ENCODE measurements at regions not wholly inside any gene's neighbourhood (a gene's known extent, or its start where the extent isn't known, plus 50 kb on each side); places are given as distances from the start of the nearest gene placed in this dataset.

DNA sequence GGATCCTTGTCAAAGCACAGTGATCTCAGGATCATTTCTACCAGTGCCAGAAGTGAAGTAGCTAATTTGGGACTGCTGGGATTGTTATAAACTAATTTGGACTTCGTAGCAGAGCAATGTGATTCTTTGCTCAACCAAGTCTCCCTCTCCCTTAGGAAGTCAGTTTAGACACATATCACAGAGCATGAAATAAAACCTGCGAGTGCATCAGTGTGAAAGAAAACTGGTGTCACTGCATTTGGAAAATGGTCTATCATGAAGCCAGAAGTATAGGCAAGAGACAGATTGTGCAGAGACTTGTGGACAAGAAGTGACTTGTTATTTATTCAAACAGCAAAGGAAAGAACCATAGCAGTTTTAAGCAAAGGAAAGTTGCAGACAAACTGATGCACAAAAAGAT, 560.5 kb upstream of the NRG3 start:
- DNase-seq (ENCODE audit: low read depth, low spot score) (no peak), ATAC-seq (no peak), FAIRE-seq (no peak)
- H3K4me3 ChIP-seq: no peak overlapping the region
- no peaks in the 10 kb centered on the region for H3K9me3 ChIP-seq (replicated peaks; ENCODE audit: control insufficient read depth, insufficient read depth, low read length)
- intact Hi-C loops (cut with micrococcal nuclease; ENCODE audit: unreplicated experiment) (no loop called here), in situ Hi-C loops (cut with MboI) (no loop called here)
- H3K36me3 ChIP-seq (ENCODE audit: control insufficient read depth in 2 of 2, insufficient read depth in 2 of 2, low read length in 1 of 2): no peaks in the 10 kb centered on the region
- no peaks in the 10 kb centered on the region for H4K20me1 ChIP-seq (ENCODE audit: control insufficient read depth, insufficient read depth)
- H3K4me1 ChIP-seq (ENCODE audit: control insufficient read depth, insufficient read depth, low read length): no peaks in the 10 kb centered on the region
- no peaks in the 10 kb centered on the region for H3K79me2 ChIP-seq (ENCODE audit: control insufficient read depth, insufficient read depth, low read length)
- ChIA-PET RAD21 (ENCODE audit: unreplicated experiment) (no interaction called here), SMC1A (ENCODE audit: uncharacterized antibody, unreplicated experiment) (no interaction called here), POLR2A (no interaction called here), CTCF (no interaction called here)
- H3K27me3 ChIP-seq (replicated peaks in 1 of 2; ENCODE audit: control insufficient read depth in 2 of 2, insufficient read depth in 2 of 2, low read length in 1 of 2): no peaks in the 10 kb centered on the region
- TF ChIP-seq SIN3A (IDR thresholded peaks at IDR 0.05; ENCODE audit: low read depth, low read length) (no peak), TCF7 (IDR thresholded peaks at IDR 0.05; ENCODE audit: borderline replicate concordance) (no peak), ZNF217 (IDR thresholded peaks at IDR 0.05) (no peak), ZNF24 (IDR thresholded peaks at IDR 0.05) (no peak), HCFC1 (IDR thresholded peaks at IDR 0.05; ENCODE audit: low read length) (no peak), NFYB (IDR thresholded peaks at IDR 0.05; ENCODE audit: insufficient read depth, low read depth, low read length) (no peak)
- no peak overlapping the region for H2AFZ ChIP-seq (ENCODE audit: control insufficient read depth, low read depth, low read length)
- H3K9ac ChIP-seq (ENCODE audit: control insufficient read depth, insufficient read depth, low read length): no peak overlapping the region
- H3K4me2 ChIP-seq (ENCODE audit: control insufficient read depth, insufficient read depth): no peak overlapping the region
- BruUV-seq (replicated peaks): no TSS peak
- 0% methylated on average over 2 of the region's 2 CpGs for WGBS (ENCODE audit: insufficient coverage, insufficient replicate concordance, low lambda C conversion rate, missing lambda C conversion rate)
- H3K27ac ChIP-seq (ENCODE audit: control insufficient read depth, insufficient read depth): no peak overlapping the region

DNA sequence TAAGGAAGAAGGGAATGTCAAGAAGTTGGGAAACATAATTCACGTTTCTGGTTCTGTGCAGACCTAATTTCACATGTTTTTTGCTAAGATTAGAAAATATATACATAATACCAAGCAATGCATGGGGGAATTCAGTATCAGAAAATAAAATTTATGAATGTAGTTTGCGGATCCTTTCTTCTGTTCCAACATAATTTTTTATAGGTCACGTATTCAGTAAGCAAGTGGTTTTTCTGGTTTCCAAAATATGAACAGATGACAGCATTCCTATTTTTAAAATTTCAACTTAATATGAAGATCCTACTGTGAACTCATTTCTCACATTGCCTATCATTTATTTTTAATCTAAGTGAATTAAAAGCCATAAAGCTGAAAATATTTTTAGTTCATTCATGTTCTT, 560.0 kb upstream of the NRG3 start:
- ChIA-PET RAD21 (ENCODE audit: unreplicated experiment) (no interaction called here), POLR2A (no interaction called here), SMC1A (ENCODE audit: uncharacterized antibody, unreplicated experiment) (no interaction called here), CTCF (no interaction called here)
- Histone ChIP-seq H3K4me3 (no peak overlapping the region), H3K9ac (ENCODE audit: control insufficient read depth, insufficient read depth, low read length) (no peak overlapping the region), H3K4me2 (ENCODE audit: control insufficient read depth, insufficient read depth) (no peak overlapping the region), H3K27ac (ENCODE audit: control insufficient read depth, insufficient read depth) (no peak overlapping the region), H3K27me3 (replicated peaks in 1 of 2; ENCODE audit: control insufficient read depth in 2 of 2, insufficient read depth in 2 of 2, low read length in 1 of 2) (no peaks in the 10 kb centered on the region), H3K4me1 (ENCODE audit: control insufficient read depth, insufficient read depth, low read length) (no peaks in the 10 kb centered on the region), H2AFZ (ENCODE audit: control insufficient read depth, low read depth, low read length) (no peak overlapping the region), H3K9me3 (replicated peaks; ENCODE audit: control insufficient read depth, insufficient read depth, low read length) (no peaks in the 10 kb centered on the region), H3K79me2 (ENCODE audit: control insufficient read depth, insufficient read depth, low read length) (no peaks in the 10 kb centered on the region), H4K20me1 (ENCODE audit: control insufficient read depth, insufficient read depth) (no peaks in the 10 kb centered on the region), H3K36me3 (ENCODE audit: control insufficient read depth in 2 of 2, insufficient read depth in 2 of 2, low read length in 1 of 2) (no peaks in the 10 kb centered on the region)
- intact Hi-C loops (cut with micrococcal nuclease; ENCODE audit: unreplicated experiment) (no loop called here), in situ Hi-C loops (cut with MboI) (no loop called here)
- TF ChIP-seq MLLT1 (IDR thresholded peaks at IDR 0.05) (no peak), CREM (IDR thresholded peaks at IDR 0.05; ENCODE audit: low read depth) (no peak), MEF2B (IDR thresholded peaks at IDR 0.05; ENCODE audit: partially characterized antibody, poor library complexity, severe bottlenecking) (no peak), DPF2 (IDR thresholded peaks at IDR 0.05) (no peak)
- ATAC-seq (no peak), FAIRE-seq (no peak), DNase-seq (ENCODE audit: low read depth, low spot score) (no peak)
- BruUV-seq (replicated peaks): no TSS peak
- 14% methylated on average over 3 of the region's 3 CpGs for WGBS (ENCODE audit: insufficient coverage, insufficient replicate concordance, low lambda C conversion rate, missing lambda C conversion rate)
